ENCODE measurements at regions not wholly inside any gene's neighbourhood (a gene's known extent, or its start where the extent isn't known, plus 50 kb on each side); places are given as distances from the start of the nearest gene placed in this dataset.
"Not testable (repeated sequence)": the region's sequence is repeated elsewhere in the genome, so short reads cannot be mapped to it uniquely, and the experiment has no call there.

DNA sequence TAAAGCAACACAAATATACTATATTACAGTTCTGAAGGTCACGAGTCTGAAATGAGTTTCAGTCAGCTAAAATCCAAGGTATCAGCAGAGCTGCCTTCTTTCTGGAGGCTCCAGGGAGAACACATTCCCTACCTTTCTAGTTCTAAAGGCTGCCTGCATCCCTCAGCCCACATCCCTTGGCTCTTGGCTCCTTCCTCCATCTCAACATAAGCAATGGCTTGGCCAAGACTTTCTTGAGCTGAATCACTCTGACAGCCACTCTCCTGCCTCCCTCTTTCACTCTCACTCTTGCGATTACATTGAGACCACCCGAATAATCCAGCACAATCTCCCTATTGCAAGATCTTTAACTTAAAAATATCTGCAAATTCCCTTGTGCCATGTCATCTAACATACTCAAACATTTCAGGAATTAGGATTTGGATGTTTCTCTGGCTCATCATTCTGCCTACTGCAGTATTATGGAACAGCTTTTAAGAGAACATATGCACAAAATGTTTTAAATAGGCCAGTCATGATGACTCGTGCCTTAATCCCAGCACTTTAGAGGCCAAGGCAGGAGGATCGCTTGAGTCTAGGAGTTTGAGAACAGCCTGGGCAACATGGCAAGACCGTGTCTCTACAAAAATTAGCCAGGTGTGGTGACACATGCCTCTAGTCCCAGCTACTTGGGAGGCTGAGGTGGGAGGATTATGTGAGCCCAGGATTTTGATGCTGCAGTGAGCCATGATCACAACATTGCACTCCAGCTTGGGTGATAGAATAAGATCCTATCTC lies 144.2 kb upstream of the VSTM2A start:
- no peak for ATAC-seq (ENCODE audit: low read depth)
- Mint-ChIP-seq H3K27ac (no peak overlapping the region), H3K4me3 (no peak overlapping the region), H3K27me3 (no peaks in the 10 kb centered on the region), H3K36me3 (no peaks in the 10 kb centered on the region), H3K9me3 (no peaks in the 10 kb centered on the region), H3K4me1 (no peaks in the 10 kb centered on the region)
- no peak for DNase-seq (ENCODE audit: low spot score in 2 of 2)

DNA sequence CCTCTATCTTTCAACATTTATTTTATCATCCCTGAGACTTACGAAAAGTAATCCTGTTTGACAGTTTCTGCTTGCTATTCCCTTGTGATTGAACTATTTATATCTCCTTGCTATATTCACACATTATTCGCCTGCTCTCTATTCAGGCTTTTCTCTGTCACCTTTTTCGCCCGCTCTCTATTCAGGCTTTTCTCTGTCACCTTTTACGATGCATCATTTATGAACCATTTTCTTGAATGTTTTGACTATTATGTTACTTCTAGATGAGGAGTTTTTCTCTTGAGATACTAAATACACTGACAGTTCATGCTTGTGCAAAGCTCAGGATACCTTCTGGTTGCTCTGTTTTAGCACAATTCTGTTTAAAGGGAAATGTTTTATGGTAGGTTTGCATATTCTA lies 143.3 kb upstream of the VSTM2A start:
- H3K36me3 Mint-ChIP-seq, result no peaks in the 10 kb centered on the region
- no peak for ATAC-seq (ENCODE audit: low read depth)
- H3K4me3 Mint-ChIP-seq, result no peak overlapping the region
- no peaks in the 10 kb centered on the region for H3K27me3 Mint-ChIP-seq
- no peaks in the 10 kb centered on the region for H3K4me1 Mint-ChIP-seq
- H3K27ac Mint-ChIP-seq, result no peak overlapping the region
- no peak for DNase-seq (ENCODE audit: low spot score in 2 of 2)
- no peaks in the 10 kb centered on the region for H3K9me3 Mint-ChIP-seq

DNA sequence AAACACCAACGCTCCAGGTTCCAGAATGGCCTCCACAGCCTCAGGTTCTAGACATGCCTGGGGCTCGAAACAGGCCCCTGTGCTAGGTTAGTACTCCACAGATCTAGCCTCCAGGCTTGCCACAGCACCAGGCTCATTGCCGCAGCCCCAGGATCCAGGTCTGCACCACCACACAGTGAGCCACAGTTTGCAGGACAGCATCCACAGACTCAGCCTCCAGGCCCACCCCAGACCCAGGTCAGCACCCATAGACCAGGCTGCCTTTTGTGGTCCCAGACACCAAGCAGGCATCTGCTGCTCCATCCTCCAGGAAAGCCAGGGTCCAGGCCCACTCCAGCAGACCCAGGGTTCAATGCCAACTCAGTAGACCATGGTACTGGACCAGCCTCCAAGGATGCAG lies 132.3 kb upstream of the VSTM2A start:
- DNase-seq (ENCODE audit: low spot score in 2 of 2), result no peak

DNA sequence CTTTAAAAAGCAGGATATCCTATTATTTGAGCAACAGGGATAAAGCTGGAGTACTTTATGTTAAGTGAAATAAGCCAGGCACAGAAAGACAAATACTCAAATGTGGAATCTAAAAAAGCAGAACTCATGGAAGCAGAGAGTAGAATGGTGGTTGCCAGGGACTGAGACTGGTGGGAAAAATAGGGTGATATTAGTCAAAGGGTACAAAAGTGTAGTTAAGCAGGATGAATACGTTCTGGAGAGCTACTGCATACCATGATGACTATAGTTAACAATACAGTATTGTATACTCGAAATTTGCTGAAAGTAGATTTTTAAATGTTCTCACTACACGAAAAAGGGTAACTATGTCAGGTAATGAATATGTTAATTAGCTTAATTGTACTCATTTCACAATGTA lies 125.5 kb upstream of the VSTM2A start:
- Mint-ChIP-seq H3K4me3 (no peak overlapping the region), H3K27ac (no peak overlapping the region), H3K27me3 (no peaks in the 10 kb centered on the region), H3K4me1 (no peaks in the 10 kb centered on the region), H3K36me3 (no peaks in the 10 kb centered on the region), H3K9me3 (peaks cover 9% of the 10 kb centered on the region)
- no peak for DNase-seq (ENCODE audit: low spot score in 2 of 2)
- no peak for ATAC-seq (ENCODE audit: low read depth)

More for the DNA sequence above, 132.3 kb upstream of the VSTM2A start:
- Mint-ChIP-seq H3K4me1 (no peaks in the 10 kb centered on the region), H3K27ac (no peak overlapping the region), H3K27me3 (no peaks in the 10 kb centered on the region), H3K36me3 (no peaks in the 10 kb centered on the region), H3K9me3 (peaks cover 10% of the 10 kb centered on the region), H3K4me3 (no peak overlapping the region)
- ATAC-seq (ENCODE audit: low read depth), result no peak

DNA sequence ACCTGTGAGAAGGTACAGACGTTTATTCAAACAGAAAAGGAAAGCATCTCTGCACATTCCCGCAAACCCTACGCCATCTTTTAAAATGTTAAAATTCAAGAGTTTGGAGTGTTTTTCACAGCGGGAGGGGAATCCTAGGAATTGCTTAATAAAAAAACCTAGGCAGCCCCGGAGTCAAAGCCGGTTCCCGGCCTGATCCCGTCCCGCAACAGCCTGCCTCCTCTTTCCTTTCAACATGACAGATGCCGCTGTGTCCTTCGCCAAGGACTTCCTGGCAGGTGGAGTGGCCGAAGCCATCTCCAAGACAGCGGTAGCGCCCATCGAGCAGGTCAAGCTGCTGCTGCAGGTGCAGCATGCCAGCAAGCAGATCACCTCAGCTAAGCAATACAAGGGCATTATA lies 123.0 kb upstream of the VSTM2A start:
- ATAC-seq (ENCODE audit: low read depth) (no peak), DNase-seq (ENCODE audit: low spot score in 2 of 2) (no peak)
- H3K9me3 Mint-ChIP-seq, result peaks cover 6% of the 10 kb centered on the region
- no peak overlapping the region for H3K4me3 Mint-ChIP-seq
- H3K36me3 Mint-ChIP-seq, result no peaks in the 10 kb centered on the region
- no peaks in the 10 kb centered on the region for H3K27me3 Mint-ChIP-seq
- no peak overlapping the region for H3K27ac Mint-ChIP-seq
- no peaks in the 10 kb centered on the region for H3K4me1 Mint-ChIP-seq

DNA sequence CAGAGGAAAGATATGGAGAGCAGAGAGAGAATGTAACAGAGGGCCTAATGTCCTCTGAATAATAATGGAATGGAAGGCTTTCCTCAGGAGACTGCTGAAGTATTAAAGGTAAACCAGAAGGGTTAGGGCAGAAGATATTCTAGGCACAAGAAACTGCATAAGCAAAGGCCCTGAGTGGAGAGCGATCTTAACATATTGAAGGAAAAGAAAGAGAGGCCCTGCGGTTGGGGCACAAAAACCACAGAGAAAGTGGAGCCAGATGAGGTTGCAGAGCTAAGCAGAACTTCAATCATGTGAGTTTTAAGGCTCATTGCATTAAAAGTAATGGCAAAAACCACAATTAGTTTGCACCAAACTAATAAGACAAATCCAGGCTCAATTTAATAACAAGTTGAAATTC lies 115.8 kb upstream of the VSTM2A start:
- no peak for ATAC-seq (ENCODE audit: low read depth)
- H3K36me3 Mint-ChIP-seq, result no peaks in the 10 kb centered on the region

DNA sequence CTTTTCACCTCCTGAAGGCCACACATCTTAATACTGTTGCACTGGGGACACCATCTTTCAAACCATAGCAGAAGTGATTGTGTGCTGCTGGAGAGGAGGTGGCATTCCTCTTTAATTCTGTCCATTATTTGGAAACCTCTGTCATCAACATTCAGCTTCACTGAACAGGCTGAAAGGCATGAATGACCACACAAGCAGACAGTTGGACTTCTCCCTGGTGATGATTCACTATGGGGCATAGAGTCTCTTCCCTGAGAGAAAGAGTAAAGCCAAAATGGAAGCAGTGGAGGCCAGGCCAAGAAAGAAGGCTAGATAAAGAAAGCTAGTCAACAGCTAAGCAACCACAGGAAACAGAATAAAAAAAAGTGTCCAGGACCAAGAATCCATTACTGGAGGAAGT lies 113.1 kb upstream of the VSTM2A start:
- Mint-ChIP-seq H3K27ac (no peak overlapping the region), H3K36me3 (no peaks in the 10 kb centered on the region), H3K27me3 (no peaks in the 10 kb centered on the region), H3K4me1 (no peaks in the 10 kb centered on the region), H3K4me3 (no peak overlapping the region), H3K9me3 (peaks cover 9% of the 10 kb centered on the region)
- DNase-seq (ENCODE audit: low spot score in 2 of 2), result no peak
- no peak for ATAC-seq (ENCODE audit: low read depth)

More for the DNA sequence above, 115.8 kb upstream of the VSTM2A start:
- Mint-ChIP-seq H3K27me3 (no peaks in the 10 kb centered on the region), H3K27ac (no peak overlapping the region), H3K4me3 (no peak overlapping the region), H3K4me1 (no peaks in the 10 kb centered on the region), H3K9me3 (peaks cover 9% of the 10 kb centered on the region)
- no peak for DNase-seq (ENCODE audit: low spot score in 2 of 2)

DNA sequence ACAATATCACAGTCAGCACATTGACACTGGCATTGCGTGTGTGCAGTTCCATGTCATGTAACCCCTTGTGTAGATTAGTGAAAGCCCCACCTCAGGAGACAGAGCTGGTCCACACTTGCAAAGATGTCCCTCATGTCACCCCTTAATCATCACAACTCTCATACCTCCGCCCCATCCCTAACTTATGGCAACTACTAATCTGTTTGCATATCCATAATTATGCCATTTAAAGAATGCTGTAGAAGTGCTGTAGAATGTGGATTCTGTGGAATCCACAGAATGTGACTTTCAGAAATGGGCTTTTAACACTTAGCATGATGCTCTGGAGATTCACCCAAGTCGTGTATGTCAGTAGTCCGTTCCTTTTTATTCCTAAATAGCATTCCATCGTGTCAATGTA lies 102.8 kb upstream of the VSTM2A start:
- Mint-ChIP-seq H3K9me3 (peaks cover 6% of the 10 kb centered on the region), H3K4me1 (no peaks in the 10 kb centered on the region), H3K27me3 (no peaks in the 10 kb centered on the region), H3K27ac (no peak overlapping the region), H3K4me3 (no peak overlapping the region), H3K36me3 (no peaks in the 10 kb centered on the region)
- ATAC-seq (ENCODE audit: low read depth) (no peak), DNase-seq (ENCODE audit: low spot score in 2 of 2) (no peak)

DNA sequence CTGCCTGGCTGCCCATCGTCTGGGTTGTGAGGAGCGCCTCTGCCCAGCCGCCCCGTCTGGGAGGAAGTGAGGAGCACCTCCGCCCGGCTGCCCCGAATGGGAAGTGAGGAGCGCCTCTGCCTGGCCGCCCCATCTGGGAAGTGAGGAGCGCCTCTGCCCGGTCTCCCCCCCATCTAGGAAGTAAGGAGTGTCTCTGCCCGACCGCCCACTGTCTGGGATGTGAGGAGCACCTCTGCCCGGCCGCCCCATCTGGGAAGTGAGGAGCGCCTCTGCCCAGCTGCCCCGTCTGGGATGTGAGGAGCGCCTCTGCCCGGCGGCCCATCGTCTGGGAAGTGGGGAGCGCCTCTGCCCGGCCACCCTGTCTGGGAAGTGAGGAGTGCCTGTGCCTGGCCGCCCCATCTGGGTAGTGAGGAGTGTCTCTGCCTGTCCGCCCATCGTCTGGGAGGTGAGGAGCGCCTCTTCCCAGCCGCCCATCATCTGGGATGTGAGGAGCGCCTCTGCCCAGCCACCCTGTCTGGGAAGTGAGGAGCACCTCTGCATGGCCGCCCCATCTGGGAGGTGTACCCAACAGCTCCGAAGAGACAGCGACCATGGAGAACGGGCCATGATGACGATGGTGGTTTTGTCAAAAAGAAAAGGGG lies 98.0 kb upstream of the VSTM2A start:
- not testable (repeated sequence) for H3K9me3 Mint-ChIP-seq; ATAC-seq (ENCODE audit: low read depth); H3K4me3 Mint-ChIP-seq; H3K27me3 Mint-ChIP-seq; DNase-seq (ENCODE audit: low spot score in 2 of 2); H3K36me3 Mint-ChIP-seq; H3K4me1 Mint-ChIP-seq; H3K27ac Mint-ChIP-seq

DNA sequence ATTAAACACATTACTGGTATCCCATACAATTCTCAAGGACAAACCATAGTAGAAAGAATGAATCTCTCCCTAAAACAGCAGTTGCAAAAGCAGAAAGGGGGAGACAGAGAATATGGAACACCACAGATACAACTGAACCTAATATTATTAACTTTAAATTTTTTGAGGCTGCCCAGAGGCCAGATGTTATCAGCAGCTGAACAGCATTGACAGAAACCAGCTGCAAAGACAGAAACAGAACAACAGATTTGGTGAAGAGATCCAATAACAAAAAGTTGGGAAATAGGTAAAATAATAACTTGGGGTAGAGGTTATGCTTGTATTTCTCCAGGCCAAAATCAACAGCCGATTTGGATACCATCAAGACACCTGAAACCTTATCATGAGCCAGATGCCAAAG lies 89.0 kb upstream of the VSTM2A start:
- ATAC-seq (ENCODE audit: low read depth); H3K27ac Mint-ChIP-seq: not testable (repeated sequence)

DNA sequence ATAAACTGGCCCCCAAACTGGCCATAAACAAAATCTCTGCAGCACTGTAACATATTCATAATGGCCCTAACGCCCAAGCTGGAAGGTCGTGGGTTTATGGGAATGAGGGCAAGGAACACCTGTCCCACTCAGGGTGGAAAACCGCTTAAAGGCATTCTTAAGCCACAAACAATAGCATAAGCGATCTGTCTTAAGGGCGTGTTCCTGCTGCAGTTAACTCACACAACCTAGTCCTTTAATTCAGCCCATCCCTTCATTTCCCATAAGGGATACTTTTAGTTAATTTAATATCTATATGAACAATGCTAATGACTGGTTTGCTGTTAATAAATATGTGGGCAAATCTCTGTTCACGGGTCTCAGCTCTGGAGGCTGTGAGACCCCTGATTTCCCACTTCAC lies 87.5 kb upstream of the VSTM2A start:
- ATAC-seq (ENCODE audit: low read depth); H3K4me3 Mint-ChIP-seq; H3K27ac Mint-ChIP-seq; H3K4me1 Mint-ChIP-seq; DNase-seq (ENCODE audit: low spot score in 2 of 2); H3K9me3 Mint-ChIP-seq; H3K36me3 Mint-ChIP-seq; H3K27me3 Mint-ChIP-seq: not testable (repeated sequence)

More for the DNA sequence above, 89.0 kb upstream of the VSTM2A start:
- H3K9me3 Mint-ChIP-seq; H3K4me1 Mint-ChIP-seq; DNase-seq (ENCODE audit: low spot score in 2 of 2); H3K36me3 Mint-ChIP-seq; H3K27me3 Mint-ChIP-seq; H3K4me3 Mint-ChIP-seq: not testable (repeated sequence)

DNA sequence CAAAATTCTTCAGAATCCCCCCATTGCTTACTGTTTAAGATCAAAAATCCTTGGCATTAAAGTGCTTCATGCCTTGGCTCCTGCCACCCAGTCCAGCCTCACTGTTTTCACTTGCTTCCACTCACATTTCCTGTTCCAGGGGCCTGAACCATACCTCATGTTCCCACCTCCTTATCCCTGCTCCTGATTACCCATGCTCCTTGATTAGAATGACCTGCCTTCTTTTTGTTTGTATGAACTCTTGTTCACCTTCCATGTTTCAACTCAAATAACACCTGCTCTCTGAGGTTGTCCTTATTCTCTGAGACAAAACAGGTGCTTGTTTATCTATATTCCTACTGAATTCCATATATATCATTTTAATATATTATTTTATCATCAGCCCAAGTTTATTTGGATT lies 77.1 kb upstream of the VSTM2A start:
- H3K4me3 Mint-ChIP-seq, result no peak overlapping the region
- no peaks in the 10 kb centered on the region for H3K27me3 Mint-ChIP-seq
- no peaks in the 10 kb centered on the region for H3K4me1 Mint-ChIP-seq
- H3K36me3 Mint-ChIP-seq, result no peaks in the 10 kb centered on the region
- DNase-seq (ENCODE audit: low spot score in 2 of 2) (no peak), ATAC-seq (ENCODE audit: low read depth) (no peak)
- peaks cover 9% of the 10 kb centered on the region for H3K9me3 Mint-ChIP-seq
- H3K27ac Mint-ChIP-seq, result no peak overlapping the region

DNA sequence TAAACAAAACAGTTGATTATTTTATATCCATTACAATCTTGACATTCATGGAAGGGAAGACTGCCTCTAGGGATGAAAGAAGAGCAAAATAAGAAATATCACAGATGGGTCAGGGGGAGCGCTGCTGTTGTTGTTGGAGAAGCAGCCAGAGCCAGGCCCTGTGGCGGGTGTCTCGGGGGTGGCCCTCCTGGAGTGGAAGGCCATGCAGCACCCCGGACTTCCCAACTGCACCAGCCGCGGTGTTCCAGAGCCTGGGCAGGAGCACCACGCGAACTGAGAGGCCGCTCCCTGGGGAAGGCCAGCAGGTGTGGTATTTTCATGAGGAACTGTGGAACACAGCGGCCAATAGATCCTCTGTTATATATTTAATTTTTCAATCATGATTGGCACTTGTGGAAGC lies 72.4 kb upstream of the VSTM2A start:
- Mint-ChIP-seq H3K36me3 (no peaks in the 10 kb centered on the region), H3K4me1 (no peaks in the 10 kb centered on the region), H3K27me3 (no peaks in the 10 kb centered on the region), H3K4me3 (no peak overlapping the region), H3K9me3 (peaks cover 7% of the 10 kb centered on the region), H3K27ac (no peak overlapping the region)
- ATAC-seq (ENCODE audit: low read depth) (no peak), DNase-seq (ENCODE audit: low spot score in 2 of 2) (no peak)

DNA sequence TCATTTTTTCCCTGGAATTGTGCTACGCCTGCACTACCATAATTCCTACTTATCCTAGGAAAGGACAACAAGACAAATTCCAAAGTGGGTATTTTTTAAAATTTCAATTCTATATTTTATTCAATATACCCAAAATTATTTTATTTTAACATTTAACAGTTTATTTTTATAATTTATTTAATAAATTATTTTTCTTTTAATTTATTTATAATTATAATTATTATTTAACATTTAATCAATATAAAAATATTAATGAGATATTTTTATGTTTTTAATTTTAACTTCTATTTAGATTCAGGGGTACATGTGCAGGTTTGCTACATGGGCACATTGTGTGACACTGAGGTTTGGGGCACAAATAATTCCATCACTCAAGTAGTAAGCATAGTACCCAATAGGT lies 65.6 kb upstream of the VSTM2A start:
- Mint-ChIP-seq H3K27me3 (no peaks in the 10 kb centered on the region), H3K9me3 (peaks cover 7% of the 10 kb centered on the region)
- ATAC-seq (ENCODE audit: low read depth), result no peak

DNA sequence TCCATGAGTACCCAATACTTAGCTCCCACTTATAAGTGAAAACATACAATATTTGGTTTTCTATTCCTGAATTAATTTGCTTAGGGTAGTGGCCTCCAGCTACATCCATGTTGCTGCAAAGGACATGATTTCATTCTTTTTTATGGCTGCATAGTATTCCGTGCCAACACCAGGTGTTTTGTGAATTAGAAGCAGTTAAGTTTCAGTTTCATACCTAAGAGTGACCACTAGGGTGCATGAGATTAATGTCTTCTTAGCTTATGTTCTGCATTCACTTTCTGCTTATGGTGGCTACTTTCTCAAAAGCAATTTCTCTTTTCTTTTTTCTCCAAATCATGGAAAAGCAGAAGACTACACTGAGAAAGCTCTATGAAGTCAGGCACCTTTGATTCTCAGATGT lies 65.1 kb upstream of the VSTM2A start:
- Mint-ChIP-seq H3K27me3 (no peaks in the 10 kb centered on the region), H3K9me3 (peaks cover 7% of the 10 kb centered on the region), H3K36me3 (no peaks in the 10 kb centered on the region), H3K4me1 (no peaks in the 10 kb centered on the region), H3K27ac (no peak overlapping the region), H3K4me3 (no peak overlapping the region)
- no peak for ATAC-seq (ENCODE audit: low read depth)
- no peak for DNase-seq (ENCODE audit: low spot score in 2 of 2)

More for the DNA sequence above, 65.6 kb upstream of the VSTM2A start:
- Mint-ChIP-seq H3K27ac (no peak overlapping the region), H3K36me3 (no peaks in the 10 kb centered on the region), H3K4me3 (no peak overlapping the region), H3K4me1 (no peaks in the 10 kb centered on the region)
- DNase-seq (ENCODE audit: low spot score in 2 of 2), result no peak
